ENCODE measurements at regions not wholly inside any gene's neighbourhood (a gene's known extent, or its start where the extent isn't known, plus 50 kb on each side); places are given as distances from the start of the nearest gene placed in this dataset.

DNA sequence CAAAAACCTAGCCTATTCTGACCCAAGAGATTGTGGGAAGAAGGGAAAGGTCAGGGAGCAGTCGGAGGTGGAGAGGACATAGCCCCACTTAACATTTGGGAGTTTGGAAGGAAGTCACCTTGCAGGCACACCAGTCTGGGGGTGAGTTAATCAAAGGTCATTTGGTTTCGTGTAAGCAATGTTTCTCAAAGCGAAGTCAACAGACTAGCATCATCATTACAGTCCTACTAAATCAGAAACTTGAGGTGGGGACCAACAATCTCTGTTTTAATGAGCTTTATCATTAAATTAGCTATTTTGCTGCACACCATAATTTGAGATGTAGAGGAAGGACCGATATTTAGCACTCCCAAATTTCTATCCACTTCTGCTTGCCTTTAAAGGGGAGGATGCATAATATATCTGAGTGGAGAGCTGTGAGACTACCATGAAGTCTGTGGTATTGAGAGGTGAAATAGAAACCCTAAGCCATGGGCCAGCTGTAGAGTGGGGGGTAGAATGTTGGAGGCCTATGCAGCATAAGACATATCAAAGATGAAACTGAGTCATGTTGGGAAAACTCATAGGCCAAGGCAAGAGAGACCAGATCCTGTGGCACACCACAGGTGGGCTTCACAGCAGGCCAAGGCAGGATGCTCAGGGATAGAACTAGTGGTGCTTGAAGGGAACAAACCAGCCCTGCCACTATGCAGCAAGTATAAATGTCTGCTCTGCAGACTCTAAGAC is 141.7 kb upstream of the ANKFN1 start:
- no peak for TF ChIP-seq POLR2A (IDR thresholded peaks at IDR 0.05)
- TF ChIP-seq, protein P1, sequence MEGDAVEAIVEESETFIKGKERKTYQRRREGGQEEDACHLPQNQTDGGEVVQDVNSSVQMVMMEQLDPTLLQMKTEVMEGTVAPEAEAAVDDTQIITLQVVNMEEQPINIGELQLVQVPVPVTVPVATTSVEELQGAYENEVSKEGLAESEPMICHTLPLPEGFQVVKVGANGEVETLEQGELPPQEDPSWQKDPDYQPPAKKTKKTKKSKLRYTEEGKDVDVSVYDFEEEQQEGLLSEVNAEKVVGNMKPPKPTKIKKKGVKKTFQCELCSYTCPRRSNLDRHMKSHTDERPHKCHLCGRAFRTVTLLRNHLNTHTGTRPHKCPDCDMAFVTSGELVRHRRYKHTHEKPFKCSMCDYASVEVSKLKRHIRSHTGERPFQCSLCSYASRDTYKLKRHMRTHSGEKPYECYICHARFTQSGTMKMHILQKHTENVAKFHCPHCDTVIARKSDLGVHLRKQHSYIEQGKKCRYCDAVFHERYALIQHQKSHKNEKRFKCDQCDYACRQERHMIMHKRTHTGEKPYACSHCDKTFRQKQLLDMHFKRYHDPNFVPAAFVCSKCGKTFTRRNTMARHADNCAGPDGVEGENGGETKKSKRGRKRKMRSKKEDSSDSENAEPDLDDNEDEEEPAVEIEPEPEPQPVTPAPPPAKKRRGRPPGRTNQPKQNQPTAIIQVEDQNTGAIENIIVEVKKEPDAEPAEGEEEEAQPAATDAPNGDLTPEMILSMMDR (IDR thresholded peaks at IDR 0.05) = no peak
- intact Hi-C loops (cut with DNase I; ENCODE audit: low total_unique reads) = no loop called here
- no peak for DNase-seq (ENCODE audit: low spot score in 2 of 2)
- H3K4me3 ChIP-seq (ENCODE audit: low read depth, poor library complexity, severe bottlenecking) = no peak overlapping the region
- WGBS, 2 donors = 82 to 83% methylated on average over 4 of the region's 4 CpGs

DNA sequence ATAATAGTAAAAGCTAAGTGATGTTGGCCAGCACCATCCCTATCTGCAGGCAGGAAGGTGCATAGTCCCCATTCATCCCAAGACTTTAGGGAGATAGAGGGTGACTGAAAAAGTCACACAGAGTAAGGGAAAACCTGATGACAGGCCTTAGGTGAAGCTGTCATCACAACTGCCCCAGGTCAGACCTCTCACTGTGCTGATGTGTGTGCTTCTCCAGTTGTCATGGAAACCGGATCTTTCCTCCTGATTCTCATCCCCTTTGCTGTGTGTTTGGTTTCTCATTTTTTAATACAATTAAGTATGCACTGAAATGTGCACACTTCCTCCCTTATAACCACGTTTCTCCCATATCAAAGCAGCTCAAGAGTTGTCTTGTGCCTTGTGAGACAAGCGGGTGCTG is 135.1 kb upstream of the ANKFN1 start:
- TF ChIP-seq, protein P1 (IDR thresholded peaks at IDR 0.05) = no peak
- TF ChIP-seq POLR2A (IDR thresholded peaks at IDR 0.05) = no peak
- intact Hi-C loops (cut with DNase I; ENCODE audit: low total_unique reads) = no loop called here
- WGBS, 2 donors = 70 to 71% methylated on average over 3 of the region's 3 CpGs
- no peak for DNase-seq (ENCODE audit: low spot score in 2 of 2)
- no peak overlapping the region for H3K4me3 ChIP-seq (ENCODE audit: low read depth, poor library complexity, severe bottlenecking)

DNA sequence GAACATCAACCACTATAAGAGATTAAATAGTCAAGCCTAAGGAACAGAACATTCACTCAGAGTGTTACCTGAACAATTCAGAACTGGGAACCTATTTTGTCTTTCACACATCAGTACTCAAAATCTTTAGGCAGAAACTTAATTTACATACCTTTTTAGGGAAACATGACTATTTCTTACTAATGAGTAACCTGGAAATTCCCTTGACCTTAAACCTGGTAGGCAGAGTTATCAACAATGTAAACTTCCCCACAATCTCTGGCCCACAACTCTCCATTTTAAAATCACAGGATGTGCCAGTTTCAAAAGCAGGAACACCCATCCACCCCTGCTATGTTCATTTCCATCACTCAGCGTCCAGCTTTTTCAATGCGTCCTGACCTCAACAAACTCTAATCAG is 132.9 kb upstream of the ANKFN1 start:
- H3K4me3 ChIP-seq (ENCODE audit: low read depth, poor library complexity, severe bottlenecking) = no peak overlapping the region
- 71 to 82% methylated on average over 2 of the region's 2 CpGs for WGBS, 2 donors
- intact Hi-C loops (cut with DNase I; ENCODE audit: low total_unique reads) = no loop called here
- DNase-seq (ENCODE audit: low spot score in 2 of 2) = no peak
- TF ChIP-seq, protein P1 (IDR thresholded peaks at IDR 0.05) = no peak
- no peak for TF ChIP-seq POLR2A (IDR thresholded peaks at IDR 0.05)

DNA sequence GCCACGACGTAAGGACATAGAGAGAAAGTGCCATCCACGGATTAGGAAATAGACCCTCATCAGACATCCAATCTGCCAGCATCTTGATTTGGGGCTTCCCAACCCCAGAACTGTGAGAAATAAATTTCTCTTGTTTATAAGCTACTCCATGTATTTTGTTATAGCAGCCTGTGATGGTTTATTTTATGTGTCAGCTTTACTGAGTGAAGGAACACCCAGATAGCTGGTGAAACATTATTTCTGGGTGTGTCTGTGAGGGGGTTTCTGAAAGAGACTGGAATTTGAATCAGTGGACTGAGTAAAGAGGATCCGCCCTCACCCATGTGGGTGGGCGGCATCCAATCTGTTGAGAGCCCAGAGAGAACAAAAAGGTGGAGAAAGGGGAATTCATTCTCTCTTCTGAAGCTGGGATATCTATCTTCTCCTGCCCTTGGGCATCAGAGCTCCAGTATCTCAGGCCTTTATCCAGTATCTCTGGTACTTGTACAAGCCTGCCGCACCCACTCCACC is 131.5 kb upstream of the ANKFN1 start:
- intact Hi-C loops (cut with DNase I; ENCODE audit: low total_unique reads) = no loop called here
- H3K4me3 ChIP-seq (ENCODE audit: low read depth, poor library complexity, severe bottlenecking) = no peak overlapping the region
- DNase-seq (ENCODE audit: low spot score in 2 of 2) = no peak
- 83 to 91% methylated on average over 6 of the region's 6 CpGs for WGBS, 2 donors
- no peak for TF ChIP-seq POLR2A (IDR thresholded peaks at IDR 0.05)
- TF ChIP-seq, protein P1 (IDR thresholded peaks at IDR 0.05) = no peak

DNA sequence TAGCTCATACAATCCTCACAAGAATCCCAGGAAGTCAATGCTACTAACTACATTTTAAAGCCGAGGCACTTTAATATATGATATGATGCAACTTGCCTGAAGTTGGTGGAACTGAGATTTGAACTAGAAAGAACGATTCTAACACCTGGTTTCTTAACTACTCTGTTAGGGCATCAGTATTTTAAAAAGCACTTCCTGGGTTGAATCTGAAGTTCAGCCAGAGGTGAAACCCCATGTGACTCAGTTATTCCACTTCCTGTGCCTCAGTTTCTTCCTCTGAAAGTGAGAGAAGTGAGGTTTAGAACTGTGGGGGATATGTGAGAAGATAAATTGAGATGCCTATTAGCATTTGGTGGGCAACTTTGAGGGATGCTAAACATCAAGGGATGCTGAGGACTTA is 129.4 kb upstream of the ANKFN1 start:
- 70 to 76% methylated on average over 2 of the region's 2 CpGs for WGBS, 2 donors
- DNase-seq (ENCODE audit: low spot score in 2 of 2) = no peak
- TF ChIP-seq, protein P1 (IDR thresholded peaks at IDR 0.05) = no peak
- TF ChIP-seq POLR2A (IDR thresholded peaks at IDR 0.05) = no peak
- H3K4me3 ChIP-seq (ENCODE audit: low read depth, poor library complexity, severe bottlenecking) = no peak overlapping the region
- intact Hi-C loops (cut with DNase I; ENCODE audit: low total_unique reads) = no loop called here

DNA sequence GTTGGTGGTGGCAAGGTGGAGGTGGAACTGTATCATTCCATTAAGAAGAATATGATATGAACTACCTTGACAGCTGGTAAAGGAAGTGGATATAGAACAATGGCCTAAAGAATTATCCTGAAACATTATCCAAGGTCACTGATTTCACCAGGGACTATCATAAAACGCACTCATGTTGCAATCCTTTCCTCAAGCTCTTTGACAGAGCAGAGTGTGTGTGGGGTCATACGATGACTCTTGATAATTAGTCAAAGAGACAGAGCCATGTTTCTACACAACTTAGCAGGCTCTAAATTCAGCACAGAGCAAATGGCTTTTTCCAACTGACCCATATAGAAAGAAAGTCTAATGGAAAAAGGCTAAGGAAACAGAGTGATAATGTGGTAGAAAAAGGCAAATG is 126.4 kb upstream of the ANKFN1 start:
- no peak for DNase-seq (ENCODE audit: low spot score in 2 of 2)
- WGBS, 2 donors = 69 to 78% methylated on average over 2 of the region's 2 CpGs
- intact Hi-C loops (cut with DNase I; ENCODE audit: low total_unique reads) = no loop called here

More for the DNA sequence above, 126.4 kb upstream of the ANKFN1 start:
- no peak for TF ChIP-seq POLR2A (IDR thresholded peaks at IDR 0.05)
- TF ChIP-seq, protein P1 (IDR thresholded peaks at IDR 0.05) = no peak
- H3K4me3 ChIP-seq (ENCODE audit: low read depth, poor library complexity, severe bottlenecking) = no peak overlapping the region

All from lower leg skin (tissue), 4 donors.